WI38 (cell line): ENCODE measurements at regions not wholly inside any gene's neighbourhood (a gene's known extent, or its start where the extent isn't known, plus 50 kb on each side); places are given as distances from the start of the nearest gene placed in this dataset.

ENCODE experiments used
- H3K4me3 ChIP-seq: 2 replicates; pipeline ENCODE4 v1.5.1; 2011; ENCODE audit warnings: low read depth, mild to moderate bottlenecking, control low read depth, low read length
- CTCF ChIP-seq: IDR thresholded peaks from 2 replicates; pipeline ENCODE4 v1.5.1; 2012; ENCODE audit warnings: low read depth, mild to moderate bottlenecking, control low read depth, low read length

- no peak overlapping the region for H3K4me3 ChIP-seq
- no peak for TF ChIP-seq CTCF
Observed at GRCh38 chr5:38166832-38167231, 91.5 kb upstream of the EGFLAM start.

- no peak for TF ChIP-seq CTCF
- no peak overlapping the region for H3K4me3 ChIP-seq
Observed at GRCh38 chr5:38165435-38165834, 92.9 kb upstream of the EGFLAM start.

- H3K4me3 ChIP-seq: no peak overlapping the region
- no peak for TF ChIP-seq CTCF
Observed at GRCh38 chr5:38164776-38165399, 93.5 kb upstream of the EGFLAM start.

GRCh38 chr5:38163636-38164237 is 94.6 kb upstream of the EGFLAM start:
- no peak overlapping the region for H3K4me3 ChIP-seq
- TF ChIP-seq CTCF: no peak

- H3K4me3 ChIP-seq: no peak overlapping the region
- TF ChIP-seq CTCF: no peak
Observed at GRCh38 chr5:38162625-38163024, 95.7 kb upstream of the EGFLAM start.

- TF ChIP-seq CTCF: no peak
- no peak overlapping the region for H3K4me3 ChIP-seq
Observed at GRCh38 chr5:38157024-38157423, 101.3 kb upstream of the EGFLAM start.

- H3K4me3 ChIP-seq: no peak overlapping the region
- no peak for TF ChIP-seq CTCF
Observed at GRCh38 chr5:38154615-38155204, 103.6 kb upstream of the EGFLAM start.
